Retinal pigment epithelial cell (primary cell): ENCODE measurements at regions not wholly inside any gene's neighbourhood (a gene's known extent, or its start where the extent isn't known, plus 50 kb on each side); places are given as distances from the start of the nearest gene placed in this dataset.

Experiments used
- DNase-seq: peaks from one replicate; pipeline ENCODE4 v3.0.0-alpha.2; 2010; ENCODE audit warnings: low read depth
- H3K4me3 ChIP-seq: 2 replicates; pipeline ENCODE4 v1.5.1; 2011; ENCODE audit warnings: mild to moderate bottlenecking, low read length, control low read depth, moderate library complexity
- TF ChIP-seq, protein P1 (sequence below): conservative IDR thresholded peaks from 2 replicates; pipeline ENCODE4 v1.5.1; 2011; ENCODE audit warnings: low read depth, low read length, control low read depth, inconsistent platforms

- TF ChIP-seq, protein P1, sequence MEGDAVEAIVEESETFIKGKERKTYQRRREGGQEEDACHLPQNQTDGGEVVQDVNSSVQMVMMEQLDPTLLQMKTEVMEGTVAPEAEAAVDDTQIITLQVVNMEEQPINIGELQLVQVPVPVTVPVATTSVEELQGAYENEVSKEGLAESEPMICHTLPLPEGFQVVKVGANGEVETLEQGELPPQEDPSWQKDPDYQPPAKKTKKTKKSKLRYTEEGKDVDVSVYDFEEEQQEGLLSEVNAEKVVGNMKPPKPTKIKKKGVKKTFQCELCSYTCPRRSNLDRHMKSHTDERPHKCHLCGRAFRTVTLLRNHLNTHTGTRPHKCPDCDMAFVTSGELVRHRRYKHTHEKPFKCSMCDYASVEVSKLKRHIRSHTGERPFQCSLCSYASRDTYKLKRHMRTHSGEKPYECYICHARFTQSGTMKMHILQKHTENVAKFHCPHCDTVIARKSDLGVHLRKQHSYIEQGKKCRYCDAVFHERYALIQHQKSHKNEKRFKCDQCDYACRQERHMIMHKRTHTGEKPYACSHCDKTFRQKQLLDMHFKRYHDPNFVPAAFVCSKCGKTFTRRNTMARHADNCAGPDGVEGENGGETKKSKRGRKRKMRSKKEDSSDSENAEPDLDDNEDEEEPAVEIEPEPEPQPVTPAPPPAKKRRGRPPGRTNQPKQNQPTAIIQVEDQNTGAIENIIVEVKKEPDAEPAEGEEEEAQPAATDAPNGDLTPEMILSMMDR = no peak
- H3K4me3 ChIP-seq = no peak overlapping the region
- DNase-seq = no peak
Observed at GRCh38 chr10:110421512-110422138, 76.1 kb upstream of the DUSP5 start.

GRCh38 chr10:110422548-110422947, 75.2 kb upstream of the DUSP5 start:
- H3K4me3 ChIP-seq = no peak overlapping the region
- no peak for DNase-seq
- TF ChIP-seq, protein P1 = no peak

GRCh38 chr10:110423650-110424049, 74.1 kb upstream of the DUSP5 start:
- TF ChIP-seq, protein P1 = no peak
- DNase-seq = no peak
- H3K4me3 ChIP-seq = no peak overlapping the region

DNA sequence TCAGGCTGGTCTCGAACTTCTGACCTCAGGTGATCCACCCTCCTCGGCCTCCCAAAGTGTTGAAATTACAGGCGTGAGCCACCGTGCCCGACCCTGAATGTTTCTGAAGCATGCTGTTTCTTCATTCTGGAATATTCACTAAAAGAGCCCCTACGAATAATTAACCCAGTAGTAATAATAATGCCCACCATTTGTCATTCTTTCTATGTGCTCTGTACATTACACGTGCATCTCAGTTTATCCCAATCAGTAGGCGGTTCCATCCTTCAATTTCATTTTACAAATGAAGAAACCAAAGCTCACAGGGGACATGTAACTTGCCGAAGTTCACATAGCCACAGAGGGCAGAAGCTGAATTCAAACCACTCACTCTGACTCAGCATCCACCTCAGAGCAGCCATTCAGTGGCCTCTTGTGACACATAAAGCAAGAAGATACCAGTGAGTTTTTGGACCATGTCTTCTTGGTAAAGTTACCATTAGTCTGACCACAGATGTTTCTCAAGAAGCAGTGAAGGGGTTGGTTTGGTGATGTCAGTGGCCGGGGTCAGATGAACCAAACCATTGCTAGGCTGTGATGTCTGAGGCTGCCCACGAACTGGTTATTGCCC, 71.9 kb upstream of the DUSP5 start:
- TF ChIP-seq, protein P1 = no peak
- H3K4me3 ChIP-seq = no peak overlapping the region
- no peak for DNase-seq

GRCh38 chr10:110426294-110427181, 71.2 kb upstream of the DUSP5 start:
- H3K4me3 ChIP-seq = no peak overlapping the region
- no peak for DNase-seq
- TF ChIP-seq, protein P1 = no peak

DNA sequence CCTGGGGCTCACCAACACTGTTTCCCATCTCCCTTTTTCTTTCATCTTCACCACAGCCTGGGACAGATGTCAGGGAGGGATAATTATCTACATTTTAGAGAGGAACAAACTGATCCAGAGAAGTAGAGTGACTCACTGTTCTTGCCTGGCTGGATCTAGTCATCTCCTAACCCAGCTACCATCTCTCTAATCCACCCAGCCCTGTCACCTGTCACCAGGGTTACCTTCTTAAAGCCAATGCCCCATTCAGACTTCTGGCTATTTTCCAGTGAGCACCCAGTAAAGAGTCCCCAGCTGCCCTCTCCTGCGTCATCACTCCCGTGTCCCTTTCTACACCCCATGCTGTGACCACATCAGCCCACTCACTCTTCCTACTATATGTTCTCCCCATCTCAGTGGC, 68.4 kb upstream of the DUSP5 start:
- no peak for DNase-seq
- H3K4me3 ChIP-seq = no peak overlapping the region
- TF ChIP-seq, protein P1 = no peak
